ENCODE measurements at regions not wholly inside any gene's neighbourhood (a gene's known extent, or its start where the extent isn't known, plus 50 kb on each side); places are given as distances from the start of the nearest gene placed in this dataset.

GRCh38 chr6:90406957-90407356, 110.3 kb upstream of the BACH2 start:
- H3K4me3 Mint-ChIP-seq: no peak overlapping the region

DNA sequence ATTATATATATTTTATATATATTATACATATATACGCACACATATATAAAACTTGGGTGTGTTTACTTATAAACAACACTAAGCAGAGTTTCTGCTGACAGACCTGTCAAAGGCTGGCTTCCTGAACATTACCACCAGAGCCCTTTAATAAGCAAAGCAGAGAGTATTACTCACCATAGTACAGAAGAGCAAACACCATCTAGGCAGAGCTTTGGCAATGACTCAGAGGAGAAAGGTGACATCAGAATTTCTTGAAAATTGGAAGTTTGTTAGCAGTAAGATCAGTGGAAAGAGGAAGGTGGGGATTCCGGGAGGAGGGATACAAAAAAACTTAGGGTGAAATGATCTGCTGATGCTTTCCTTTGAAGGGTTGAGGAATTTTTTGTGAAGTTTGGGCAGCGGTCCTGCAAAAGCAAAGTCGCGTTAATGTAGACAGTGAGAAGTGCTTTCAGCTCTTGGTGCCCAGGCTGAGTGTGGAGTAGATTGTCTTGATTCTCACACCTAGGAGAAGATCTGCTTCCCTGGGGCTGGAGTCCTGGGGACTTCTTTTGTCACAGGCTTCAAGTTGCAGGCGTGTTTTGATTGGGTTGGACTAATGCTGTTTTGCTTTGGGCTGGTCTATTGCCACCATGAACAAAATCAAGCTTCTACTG, 109.6 kb upstream of the BACH2 start:
- intact Hi-C loops (cut with DNase I, micrococcal nuclease): loop anchor here in 1 of 2 experiments (1.0 kb wide), 1 partner anchor 8 kb away; no protein-coding TSS in a partner anchor
- POLR2A ChIA-PET: interaction anchor here (0.7 to 1.4 kb wide), 5 partner anchors 8 to 68 kb away, joined by 3 to 6 read pairs (median 3); no protein-coding TSS in a partner anchor
- H3K4me3 Mint-ChIP-seq: peak overlapping the region; percentile 6

More at GRCh38 chr6:90406957-90407356, 110.3 kb upstream of the BACH2 start:
- Mint-ChIP-seq H3K9me3 (ENCODE audit: low read depth) (peaks cover 2% of the 10 kb centered on the region), H3K4me1 (peaks cover 80% of the 10 kb centered on the region), H3K36me3 (ENCODE audit: low read depth) (peaks cover 24% of the 10 kb centered on the region), H3K27me3 (no peaks in the 10 kb centered on the region), H3K27ac (peak overlapping the region; percentile 87)
- CTCF ChIA-PET: interaction anchor here (0.9 to 1.4 kb wide), 6 partner anchors 9 to 118 kb away, joined by 4 to 7 read pairs (median 5); no protein-coding TSS in a partner anchor
- POLR2A ChIA-PET: interaction anchor here (1.0 to 1.4 kb wide), 3 partner anchors 8 to 60 kb away, joined by 3 read pairs; no protein-coding TSS in a partner anchor
- ATAC-seq (no peak), DNase-seq (no peak)
- intact Hi-C loops (cut with DNase I, micrococcal nuclease): loop anchor here in 1 of 2 experiments (1.0 kb wide), 1 partner anchor 9 kb away; no protein-coding TSS in a partner anchor

DNA sequence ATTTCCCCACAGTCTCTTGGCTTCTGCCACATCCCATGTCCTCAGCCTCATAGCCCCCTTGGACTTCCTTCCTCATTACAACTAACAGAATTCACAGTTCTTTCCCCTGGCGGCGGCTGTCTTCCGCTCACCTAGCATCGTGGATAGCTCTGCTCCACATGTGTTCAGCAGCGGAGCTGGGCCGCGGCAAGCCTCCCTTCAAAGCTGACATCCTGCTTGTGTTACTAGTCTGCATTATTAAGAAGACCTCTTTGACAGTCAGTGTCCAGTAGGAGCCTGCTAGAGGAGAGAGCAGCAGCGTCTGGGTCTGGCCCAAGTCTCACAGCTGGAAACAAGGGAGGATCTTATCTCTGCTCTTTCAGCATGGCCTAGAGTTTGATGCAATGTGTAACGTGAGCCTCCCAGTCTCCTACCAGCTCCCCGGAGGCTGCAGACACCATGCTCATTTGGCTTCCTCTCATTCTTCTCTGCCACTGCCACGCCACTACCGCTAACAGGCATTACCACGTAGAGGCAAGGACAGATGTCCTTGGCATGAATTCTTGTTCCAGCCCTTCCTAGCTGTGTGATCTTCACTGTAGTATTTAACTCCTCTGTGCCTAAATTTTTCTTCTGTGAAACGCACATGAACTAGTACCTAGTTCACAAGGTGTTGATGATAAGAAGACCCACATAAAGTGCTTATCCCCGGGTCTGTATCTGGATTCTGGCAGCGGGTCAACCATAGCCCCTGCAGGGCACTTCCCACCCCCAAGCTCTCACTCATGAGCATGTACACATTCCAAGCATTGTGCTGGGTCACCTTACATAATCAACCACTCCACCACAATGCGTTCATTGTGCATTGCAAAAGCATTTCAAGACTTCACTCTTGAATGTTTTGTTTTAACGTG, 107.1 kb upstream of the BACH2 start:
- H3K4me1 Mint-ChIP-seq: peaks cover 81% of the 10 kb centered on the region
- peak overlapping the region; percentile 20 for H3K4me3 Mint-ChIP-seq
- POLR2A ChIA-PET: interaction anchor here (0.7 to 1.7 kb wide), 3 partner anchors 20 to 71 kb away, joined by 5 to 7 read pairs (median 6); no protein-coding TSS in a partner anchor
- CTCF ChIA-PET: interaction anchor here (0.8 to 7.5 kb wide), 8 partner anchors 8 to 152 kb away, joined by 3 to 63 read pairs (median 4); no protein-coding TSS in a partner anchor
- ATAC-seq (no peak), DNase-seq (no peak)
- H3K27me3 Mint-ChIP-seq: no peaks in the 10 kb centered on the region
- H3K27ac Mint-ChIP-seq: peak overlapping the region; percentile 69
- intact Hi-C loops (cut with DNase I, micrococcal nuclease): no loop called here
- H3K36me3 Mint-ChIP-seq (ENCODE audit: low read depth): peaks cover 19% of the 10 kb centered on the region
- no peaks in the 10 kb centered on the region for H3K9me3 Mint-ChIP-seq (ENCODE audit: low read depth)

More for the DNA sequence above, 109.6 kb upstream of the BACH2 start:
- no peaks in the 10 kb centered on the region for H3K27me3 Mint-ChIP-seq
- CTCF ChIA-PET: interaction anchor here (0.5 to 1.4 kb wide), 6 partner anchors 13 to 614 kb away, joined by 3 to 6 read pairs (median 4); no protein-coding TSS in a partner anchor
- H3K4me1 Mint-ChIP-seq: peaks cover 78% of the 10 kb centered on the region
- peaks cover 24% of the 10 kb centered on the region for H3K36me3 Mint-ChIP-seq (ENCODE audit: low read depth)
- ATAC-seq (peak; percentile 80), DNase-seq (peak; percentile 47)
- H3K27ac Mint-ChIP-seq: peak overlapping the region; percentile 87
- peaks cover 2% of the 10 kb centered on the region for H3K9me3 Mint-ChIP-seq (ENCODE audit: low read depth)

DNA sequence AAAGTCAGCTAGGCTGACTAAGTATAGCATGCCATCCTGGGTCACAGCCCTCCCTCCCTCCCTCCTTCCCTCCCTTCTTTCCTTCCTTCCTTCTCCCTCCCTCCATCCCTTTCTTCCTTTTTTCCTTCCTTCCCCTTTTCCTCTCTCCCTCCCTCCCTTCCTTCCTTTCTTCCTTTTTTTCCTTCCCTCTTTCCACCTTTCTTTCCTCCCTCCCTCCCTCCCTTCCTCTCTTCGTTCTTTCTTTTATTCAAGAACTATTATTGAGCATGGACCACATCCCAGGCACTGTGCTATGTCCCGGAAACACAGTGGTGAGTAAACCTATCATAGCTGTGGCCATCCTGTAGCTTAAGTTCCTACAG, 106.2 kb upstream of the BACH2 start:
- H3K36me3 Mint-ChIP-seq (ENCODE audit: low read depth): peaks cover 19% of the 10 kb centered on the region
- ATAC-seq: no peak
- POLR2A ChIA-PET: interaction anchor here (0.6 to 1.7 kb wide), 7 partner anchors 11 to 319 kb away, joined by 3 to 7 read pairs (median 3); no protein-coding TSS in a partner anchor

GRCh38 chr6:90401933-90402830, 105.5 kb upstream of the BACH2 start:
- H3K27me3 Mint-ChIP-seq: no peaks in the 10 kb centered on the region
- H3K4me1 Mint-ChIP-seq: peaks cover 87% of the 10 kb centered on the region
- H3K27ac Mint-ChIP-seq: peak overlapping the region; percentile 88
- POLR2A ChIA-PET: interaction anchor here (0.6 to 1.7 kb wide), 8 partner anchors 11 to 319 kb away, joined by 3 to 7 read pairs (median 3); no protein-coding TSS in a partner anchor
- CTCF ChIA-PET: interaction anchor here (0.8 to 7.5 kb wide), 9 partner anchors 8 to 139 kb away, joined by 3 to 63 read pairs (median 4); no protein-coding TSS in a partner anchor
- H3K36me3 Mint-ChIP-seq (ENCODE audit: low read depth): peaks cover 15% of the 10 kb centered on the region
- DNase-seq: peak; percentile 55
- ATAC-seq: peak; percentile 40
- no peaks in the 10 kb centered on the region for H3K9me3 Mint-ChIP-seq (ENCODE audit: low read depth)
- H3K4me3 Mint-ChIP-seq: peak overlapping the region; percentile 20
- intact Hi-C loops (cut with DNase I, micrococcal nuclease): no loop called here

More for the DNA sequence above, 106.2 kb upstream of the BACH2 start:
- Mint-ChIP-seq H3K27ac (peak overlapping the region; percentile 88), H3K27me3 (no peaks in the 10 kb centered on the region), H3K4me1 (peaks cover 88% of the 10 kb centered on the region), H3K9me3 (ENCODE audit: low read depth) (no peaks in the 10 kb centered on the region), H3K4me3 (peak overlapping the region; percentile 20)
- intact Hi-C loops (cut with DNase I, micrococcal nuclease): no loop called here
- no peak for DNase-seq
- CTCF ChIA-PET: interaction anchor here (1.0 to 7.5 kb wide), 7 partner anchors 8 to 139 kb away, joined by 3 to 63 read pairs (median 4); no protein-coding TSS in a partner anchor

- intact Hi-C loops (cut with DNase I, micrococcal nuclease): loop anchor here (2.0 to 5.0 kb wide), 5 partner anchors 67 to 448 kb away; partner anchors contain the start of gene MAP3K7 (in 1 of the 2)
- ChIA-PET POLR2A (interaction anchor here (1.0 to 2.1 kb wide), 3 partner anchors 12 to 60 kb away, joined by 3 to 10 read pairs (median 6); no protein-coding TSS in a partner anchor), CTCF (interaction anchor here (0.8 to 7.5 kb wide), 11 partner anchors 15 to 460 kb away, joined by 3 to 63 read pairs (median 5); no protein-coding TSS in a partner anchor)
- Mint-ChIP-seq H3K4me1 (peaks cover 90% of the 10 kb centered on the region), H3K9me3 (ENCODE audit: low read depth) (no peaks in the 10 kb centered on the region), H3K27ac (peak overlapping the region; percentile 94), H3K4me3 (peak overlapping the region; percentile 62), H3K27me3 (no peaks in the 10 kb centered on the region), H3K36me3 (ENCODE audit: low read depth) (peaks cover 11% of the 10 kb centered on the region)
- no peak for ATAC-seq
- DNase-seq: peak; percentile 61
Observed at GRCh38 chr6:90399970-90400369, 103.3 kb upstream of the BACH2 start.

GRCh38 chr6:90397929-90398674, 101.5 kb upstream of the BACH2 start:
- no peaks in the 10 kb centered on the region for H3K9me3 Mint-ChIP-seq (ENCODE audit: low read depth)
- peaks cover 4% of the 10 kb centered on the region for H3K36me3 Mint-ChIP-seq (ENCODE audit: low read depth)
- H3K27ac Mint-ChIP-seq: peak overlapping the region; percentile 94
- peak overlapping the region; percentile 62 for H3K4me3 Mint-ChIP-seq
- CTCF ChIA-PET: interaction anchor here (0.6 to 7.5 kb wide), 28 partner anchors 9 to 458 kb away, joined by 3 to 63 read pairs (median 5); no protein-coding TSS in a partner anchor
- POLR2A ChIA-PET: interaction anchor here (0.5 to 2.1 kb wide), 22 partner anchors 9 to 411 kb away, joined by 3 to 16 read pairs (median 4); no protein-coding TSS in a partner anchor
- intact Hi-C loops (cut with DNase I, micrococcal nuclease): loop anchor here (1.0 to 5.0 kb wide), 20 partner anchors 8 to 446 kb away; partner anchors contain the start of genes BACH2 (in 1 of the 2) and MAP3K7 (in 1 of the 2)
- peaks cover 92% of the 10 kb centered on the region for H3K4me1 Mint-ChIP-seq
- no peaks in the 10 kb centered on the region for H3K27me3 Mint-ChIP-seq
- ATAC-seq (peak; percentile 87), DNase-seq (peak; percentile 93)

DNA sequence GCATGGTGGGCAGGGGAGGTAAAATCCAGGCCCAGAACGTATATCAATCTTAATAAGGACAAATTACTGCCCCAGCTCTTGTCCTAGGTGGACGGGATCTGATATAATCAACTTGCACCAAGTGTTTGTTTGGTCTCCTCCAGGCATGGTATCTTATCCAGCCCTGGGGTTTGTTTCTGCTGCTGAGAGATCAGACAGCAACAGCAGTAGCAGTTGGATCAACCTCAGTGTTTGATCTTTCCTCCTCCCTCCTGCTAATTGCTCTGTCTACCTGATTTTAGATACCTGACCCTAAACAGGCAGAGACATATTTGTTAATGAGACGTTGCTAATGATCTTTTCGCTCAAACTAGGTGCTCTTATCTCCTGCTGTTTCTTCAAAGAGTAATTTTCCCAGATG, 100.4 kb upstream of the BACH2 start:
- Mint-ChIP-seq H3K27ac (peak overlapping the region; percentile 94), H3K9me3 (ENCODE audit: low read depth) (no peaks in the 10 kb centered on the region), H3K36me3 (ENCODE audit: low read depth) (peaks cover 4% of the 10 kb centered on the region), H3K4me3 (peak overlapping the region; percentile 8), H3K27me3 (no peaks in the 10 kb centered on the region), H3K4me1 (peaks cover 87% of the 10 kb centered on the region)
- ATAC-seq (no peak), DNase-seq (no peak)
- intact Hi-C loops (cut with DNase I, micrococcal nuclease): loop anchor here (2.0 to 5.0 kb wide), 3 partner anchors 46 to 445 kb away; partner anchors contain the start of gene MAP3K7 (in 1 of the 2)
- POLR2A ChIA-PET: interaction anchor here (0.7 to 1.7 kb wide), 7 partner anchors 8 to 178 kb away, joined by 3 to 10 read pairs (median 4); no protein-coding TSS in a partner anchor
- CTCF ChIA-PET: interaction anchor here (0.8 to 7.5 kb wide), 14 partner anchors 16 to 315 kb away, joined by 3 to 63 read pairs (median 6); no protein-coding TSS in a partner anchor

DNA sequence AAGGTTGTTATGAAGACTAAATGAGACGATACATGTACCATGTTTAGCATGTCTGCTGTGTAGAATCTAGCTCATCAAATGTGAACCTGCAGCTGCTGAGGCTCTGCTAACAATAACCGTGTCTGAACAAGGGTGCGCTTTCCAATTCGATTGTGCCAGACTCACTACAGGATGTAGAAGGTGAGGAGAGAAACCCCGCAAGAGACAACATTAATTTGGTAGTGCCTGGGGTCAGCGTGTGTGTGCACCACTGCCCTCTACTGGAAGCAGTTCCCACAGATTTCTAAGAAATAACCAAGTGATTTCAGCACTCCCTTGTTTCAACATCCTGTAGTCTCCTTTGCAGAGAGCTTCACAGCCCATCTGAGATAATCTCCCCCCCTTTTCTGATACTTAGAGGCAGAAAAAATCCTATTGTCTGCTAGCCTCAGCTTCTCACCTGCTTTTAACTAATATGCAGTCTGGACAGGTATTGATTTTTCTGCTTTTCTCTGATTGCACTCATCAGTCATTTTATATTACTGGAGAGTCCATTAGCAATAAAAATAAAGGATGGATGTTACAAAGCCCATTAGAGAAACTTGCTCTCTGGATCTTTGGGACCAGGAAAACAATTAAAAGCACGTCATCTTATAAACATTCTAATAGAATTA, 96.7 kb upstream of the BACH2 start:
- Mint-ChIP-seq H3K9me3 (ENCODE audit: low read depth) (no peaks in the 10 kb centered on the region), H3K27ac (peak overlapping the region; percentile 65), H3K4me1 (peaks cover 76% of the 10 kb centered on the region), H3K4me3 (no peak overlapping the region), H3K36me3 (ENCODE audit: low read depth) (no peaks in the 10 kb centered on the region), H3K27me3 (no peaks in the 10 kb centered on the region)
- ATAC-seq: peak; percentile 41
- DNase-seq: peak; percentile 87
- intact Hi-C loops (cut with DNase I, micrococcal nuclease): loop anchor here (1.0 to 5.0 kb wide), 7 partner anchors 75 to 453 kb away; partner anchors contain the start of gene BACH2 (in 1 of the 2)
- ChIA-PET POLR2A (interaction anchor here (0.5 to 1.1 kb wide), 4 partner anchors 13 to 98 kb away, joined by 3 to 4 read pairs (median 3); no protein-coding TSS in a partner anchor), CTCF (interaction anchor here (0.6 to 2.8 kb wide), 48 partner anchors 8 to 564 kb away, joined by 3 to 37 read pairs (median 5); no protein-coding TSS in a partner anchor)
